ENCODE measurements at regions not wholly inside any gene's neighbourhood (a gene's known extent, or its start where the extent isn't known, plus 50 kb on each side); places are given as distances from the start of the nearest gene placed in this dataset.

GRCh38 chr21:15278279-15278678, 213.5 kb upstream of the NRIP1 start:
- TF ChIP-seq POLR2AphosphoS5 (IDR thresholded peaks at IDR 0.05; ENCODE audit: low read depth, low read length) = no peak
- TF ChIP-seq CTCF (IDR thresholded peaks at IDR 0.05) = no peak
- no peak for TF ChIP-seq SIN3A (IDR thresholded peaks at IDR 0.05; ENCODE audit: borderline replicate concordance, insufficient read depth, low read depth, low read length)

Data from Panc1 (cell line).